Peyer's patch (tissue), 4 donors: ENCODE measurements at regions not wholly inside any gene's neighbourhood (a gene's known extent, or its start where the extent isn't known, plus 50 kb on each side); places are given as distances from the start of the nearest gene placed in this dataset.

Source experiments
- CTCF ChIP-seq, 6 experiments: fragments of 450-650 bp in 4 of 6; fragments of 200-600 bp in 2 of 6; sonication (generic) in 1 of 6; IDR thresholded peaks; one replicate each; pipeline ENCODE4 v1.5.1; 2017 to 2019; ENCODE audit warnings: antibody characterized with exemption in 6 of 6, mild to moderate bottlenecking in 3 of 6, moderate library complexity in 1 of 6
- POLR2A ChIP-seq, 2 donors: fragments of 450-650 bp; IDR thresholded peaks; one replicate each; pipeline ENCODE4 v1.5.1; 2017; ENCODE audit warnings: antibody characterized with exemption in 2 of 2, mild to moderate bottlenecking in 2 of 2, moderate library complexity in 2 of 2

- no peak for TF ChIP-seq CTCF (IDR thresholded peaks at IDR 0.05)
- TF ChIP-seq POLR2A (IDR thresholded peaks at IDR 0.05): no peak
Observed at GRCh38 chr1:96978444-96978843, 256.9 kb downstream of the PTBP2 start.
